Natural killer cell (primary cell): ENCODE measurements at regions not wholly inside any gene's neighbourhood (a gene's known extent, or its start where the extent isn't known, plus 50 kb on each side); places are given as distances from the start of the nearest gene placed in this dataset.

ENCODE experiments used
- ATAC-seq, 3 donors: fragments of 150-1000 bp in 2 of 3; fragments of 200-7000 bp in 1 of 3; cut with Tn5 transposase; 1 replicate in 1 of 3; 2 replicates in 2 of 3; pipeline ENCODE4 v1.10.0; 2021; ENCODE audit warnings: mild to moderate bottlenecking in 2 of 3, moderate library complexity in 2 of 3
- DNase-seq, 2 donors: peaks; one replicate each; pipeline versions ENCODE4 v3.0.0 to v3.0.0-alpha.2; 2013 to 2021; ENCODE audit warnings: mixed read lengths in 1 of 2
- H3K27ac ChIP-seq: one replicate; pipeline ENCODE4 v1.5.1; 2013; ENCODE audit warnings: mild to moderate bottlenecking, low read length
- H3K27me3 ChIP-seq: one replicate; pipeline ENCODE4 v1.6.1; 2013; ENCODE audit warnings: low read length; ENCODE audit not compliant: control insufficient read depth, insufficient read depth
- H3K36me3 ChIP-seq: one replicate; pipeline ENCODE4 v1.6.1; 2013; ENCODE audit warnings: low read length; ENCODE audit not compliant: control insufficient read depth, insufficient read depth
- H3K4me1 ChIP-seq: one replicate; pipeline ENCODE4 v1.6.1; 2013; ENCODE audit warnings: low read length; ENCODE audit not compliant: control insufficient read depth, insufficient read depth
- H3K4me3 ChIP-seq: one replicate; pipeline ENCODE4 v1.5.1; 2013; ENCODE audit warnings: low read length
- H3K9me3 ChIP-seq: one replicate; pipeline ENCODE4 v1.6.1; 2013; ENCODE audit warnings: low read length; ENCODE audit not compliant: control insufficient read depth, insufficient read depth
- H3K27ac Mint-ChIP-seq, 2 donors: one replicate each; pipeline ENCODE4 v1.8.0; 2022; ENCODE audit warnings: mild to moderate bottlenecking in 2 of 2, mixed read lengths in 2 of 2, moderate library complexity in 1 of 2
- H3K27me3 Mint-ChIP-seq, 2 donors: one replicate each; pipeline ENCODE4 v1.8.0; 2022; ENCODE audit warnings: low read depth in 2 of 2, mixed read lengths in 2 of 2
- H3K36me3 Mint-ChIP-seq: one replicate; pipeline ENCODE4 v1.8.0; 2022; ENCODE audit warnings: mixed read lengths
- H3K4me1 Mint-ChIP-seq, 2 donors: one replicate each; pipeline ENCODE4 v1.8.0; 2022; ENCODE audit warnings: mixed read lengths in 2 of 2
- H3K4me3 Mint-ChIP-seq: one replicate; pipeline ENCODE4 v1.8.0; 2022; ENCODE audit warnings: mild to moderate bottlenecking, moderate library complexity, mixed read lengths
- H3K9me3 Mint-ChIP-seq, 2 donors: one replicate each; pipeline ENCODE4 v1.8.0; 2022; ENCODE audit warnings: mixed read lengths in 2 of 2
- CTCF ChIP-seq: fragments of 200-600 bp; IDR thresholded peaks from one replicate; pipeline ENCODE4 v1.8.0; 2022; ENCODE audit warnings: antibody characterized with exemption
- WGBS: methylation state at CpG from one replicate; pipeline ENCODE4 v1.1.7; 2013; ENCODE audit warnings: missing lambda C conversion rate; ENCODE audit not compliant: insufficient coverage; 5-methylcytosine and 5-hydroxymethylcytosine counted together
- intact Hi-C: fragments of 100-400 bp; cut with micrococcal nuclease; formaldehyde crosslinking; loops from one replicate; pipeline ENCODE4 v1.14.2; 2022

GRCh38 chr5:155926766-155927165 is 400.2 kb upstream of the SGCD start:
- intact Hi-C loops: no loop called here

GRCh38 chr5:155929112-155929511 is 397.9 kb upstream of the SGCD start:
- H3K27ac ChIP-seq: no peak overlapping the region
- no peaks in the 10 kb centered on the region for H3K27me3 ChIP-seq
- no peak overlapping the region for H3K4me3 ChIP-seq
- H3K4me1 ChIP-seq: no peaks in the 10 kb centered on the region
- intact Hi-C loops: no loop called here
- DNase-seq: no peak
- H3K9me3 Mint-ChIP-seq: no peaks in the 10 kb centered on the region
- no peaks in the 10 kb centered on the region for H3K36me3 ChIP-seq
- ATAC-seq: no peak
- no peaks in the 10 kb centered on the region for H3K9me3 ChIP-seq
- no peaks in the 10 kb centered on the region for H3K4me1 Mint-ChIP-seq
- no peaks in the 10 kb centered on the region for H3K36me3 Mint-ChIP-seq
- 88% methylated on average over 2 of the region's 2 CpGs for WGBS
- peaks cover 9 to 20% of the 10 kb centered on the region in 2 donors for H3K27me3 Mint-ChIP-seq
- H3K4me3 Mint-ChIP-seq: no peak overlapping the region
- no peak overlapping the region for H3K27ac Mint-ChIP-seq
- no peak for TF ChIP-seq CTCF

More at GRCh38 chr5:155926766-155927165, 400.2 kb upstream of the SGCD start:
- Mint-ChIP-seq H3K4me1 (no peaks in the 10 kb centered on the region), H3K27me3 (peaks cover 9 to 13% of the 10 kb centered on the region in 2 donors), H3K27ac (no peak overlapping the region), H3K9me3 (no peaks in the 10 kb centered on the region), H3K4me3 (no peak overlapping the region), H3K36me3 (no peaks in the 10 kb centered on the region)
- H3K4me1 ChIP-seq: no peaks in the 10 kb centered on the region
- no peaks in the 10 kb centered on the region for H3K36me3 ChIP-seq
- 100% methylated on average over 2 of the region's 2 CpGs for WGBS
- H3K27ac ChIP-seq: no peak overlapping the region
- no peak for ATAC-seq
- no peak for TF ChIP-seq CTCF
- H3K4me3 ChIP-seq: no peak overlapping the region
- no peaks in the 10 kb centered on the region for H3K9me3 ChIP-seq
- H3K27me3 ChIP-seq: no peaks in the 10 kb centered on the region
- no peak for DNase-seq

- Mint-ChIP-seq H3K4me3 (no peak overlapping the region), H3K27ac (no peak overlapping the region), H3K4me1 (no peaks in the 10 kb centered on the region), H3K9me3 (no peaks in the 10 kb centered on the region), H3K36me3 (no peaks in the 10 kb centered on the region), H3K27me3 (peaks cover 5 to 11% of the 10 kb centered on the region in 2 donors)
- H3K27ac ChIP-seq: no peak overlapping the region
- H3K4me1 ChIP-seq: no peaks in the 10 kb centered on the region
- no peak for ATAC-seq
- H3K36me3 ChIP-seq: no peaks in the 10 kb centered on the region
- TF ChIP-seq CTCF: no peak
- H3K4me3 ChIP-seq: no peak overlapping the region
- intact Hi-C loops: no loop called here
- WGBS: 60% methylated on average over 1 of the region's 1 CpG
- no peak for DNase-seq
- no peaks in the 10 kb centered on the region for H3K9me3 ChIP-seq
- no peaks in the 10 kb centered on the region for H3K27me3 ChIP-seq
Observed at GRCh38 chr5:155934964-155935363, 392.0 kb upstream of the SGCD start.

GRCh38 chr5:155935723-155936122 is 391.2 kb upstream of the SGCD start:
- no peaks in the 10 kb centered on the region for H3K4me1 Mint-ChIP-seq
- no peak overlapping the region for H3K4me3 ChIP-seq
- H3K27me3 Mint-ChIP-seq: peaks cover 3 to 7% of the 10 kb centered on the region in 2 donors
- H3K4me1 ChIP-seq: no peaks in the 10 kb centered on the region
- H3K4me3 Mint-ChIP-seq: no peak overlapping the region
- 86% methylated on average over 6 of the region's 6 CpGs for WGBS
- H3K27ac ChIP-seq: no peak overlapping the region
- TF ChIP-seq CTCF: no peak
- intact Hi-C loops: no loop called here
- DNase-seq: no peak
- no peaks in the 10 kb centered on the region for H3K36me3 Mint-ChIP-seq
- no peaks in the 10 kb centered on the region for H3K9me3 Mint-ChIP-seq
- H3K36me3 ChIP-seq: no peaks in the 10 kb centered on the region
- no peak overlapping the region for H3K27ac Mint-ChIP-seq
- no peaks in the 10 kb centered on the region for H3K27me3 ChIP-seq
- ATAC-seq: no peak
- H3K9me3 ChIP-seq: no peaks in the 10 kb centered on the region
